ENCODE measurements at regions not wholly inside any gene's neighbourhood (a gene's known extent, or its start where the extent isn't known, plus 50 kb on each side); places are given as distances from the start of the nearest gene placed in this dataset.

DNA sequence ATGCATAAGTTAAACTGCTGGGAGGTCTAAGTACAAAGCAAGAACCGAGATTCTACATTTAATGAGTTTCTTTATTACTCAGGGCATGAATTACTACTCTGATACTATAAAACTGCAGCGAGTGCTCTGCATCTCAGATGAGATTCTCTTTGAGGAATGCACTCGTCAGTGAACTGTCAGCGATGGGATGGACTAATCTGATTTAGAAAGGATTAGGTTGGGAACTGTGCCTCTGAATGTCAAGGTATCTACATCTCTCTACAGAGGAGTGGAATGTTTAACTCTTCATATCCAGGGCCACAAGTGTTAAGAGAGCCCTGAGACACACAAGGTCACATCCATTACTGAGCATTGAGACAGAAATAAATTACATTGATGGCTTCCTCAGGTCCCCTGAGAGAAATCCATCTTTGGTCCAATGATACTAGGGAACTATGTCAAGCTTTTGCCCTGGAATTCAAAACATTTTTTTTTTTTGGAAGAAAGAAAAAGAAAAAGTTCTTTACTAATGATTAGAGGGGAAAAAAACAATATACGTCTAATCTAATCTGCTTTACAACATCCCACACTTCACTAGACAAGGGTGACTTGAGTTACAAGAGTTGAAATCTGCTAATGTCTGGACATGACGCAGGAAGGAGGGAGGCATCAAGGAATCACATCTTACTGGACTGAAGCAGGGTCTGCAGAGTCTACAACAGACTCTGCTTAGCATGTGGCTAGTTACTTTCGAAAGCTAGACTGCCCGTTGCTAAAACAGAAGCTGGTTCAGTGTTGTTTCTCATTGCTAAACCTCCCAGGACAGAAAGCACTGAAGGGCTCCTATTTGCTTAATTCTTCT lies 270.0 kb upstream of the TLE4 start:
- TF ChIP-seq CTCF (conservative IDR thresholded peaks at IDR 0.05 in 1 of 2, IDR thresholded peaks at IDR 0.05 in 1 of 2; ENCODE audit: low read depth in 1 of 2, low read length in 2 of 2) (no peak), EZH2 (IDR thresholded peaks at IDR 0.05; ENCODE audit: low read length, missing control alignments) (no peak)
